Panc1 (cell line): ENCODE measurements at regions not wholly inside any gene's neighbourhood (a gene's known extent, or its start where the extent isn't known, plus 50 kb on each side); places are given as distances from the start of the nearest gene placed in this dataset.

Source experiments
- ATAC-seq: fragments of 200-7000 bp; cut with Tn5 transposase; 2 replicates; pipeline ENCODE4 v1.9.1; 2020; ENCODE audit warnings: mild to moderate bottlenecking, moderate library complexity
- BruUV-seq: library from RNA; stranded (reverse); fragments of 400-500 nt; replicated peaks from 2 replicates; lab custom pipeline; 2021; lab: Mats Ljungman, UMichigan
- CTCF ChIA-PET: fragments of 300-600 bp; sonication (Branson Sonifier 250); formaldehyde crosslinking; loops from one replicate; lab custom pipeline; 2022; ENCODE audit warnings: antibody characterized with exemption; lab: Charles Lee
- POLR2A ChIA-PET: fragments of 300-600 bp; sonication (Branson Sonifier 250); formaldehyde crosslinking; loops from one replicate; lab custom pipeline; 2022; ENCODE audit warnings: antibody characterized with exemption; lab: Charles Lee
- DNase-seq: peaks from one replicate; pipeline ENCODE4 v3.0.0-alpha.2; 2010; ENCODE audit warnings: low read depth, low spot score
- H3K27ac ChIP-seq: 2 replicates; pipeline ENCODE4 v1.5.1; 2011; ENCODE audit warnings: mild to moderate bottlenecking, low read length, inconsistent platforms
- H3K27me3 ChIP-seq: fragments of 200-500 bp; sonication (Bioruptor generic); 2 replicates; pipeline ENCODE4 v1.6.0; 2014; ENCODE audit warnings: low read length, inconsistent platforms; ENCODE audit not compliant: control insufficient read depth, insufficient read depth
- H3K36me3 ChIP-seq: fragments of 200-500 bp; sonication (Bioruptor generic); 2 replicates; pipeline ENCODE4 v1.5.1; 2014; ENCODE audit warnings: inconsistent platforms, mild to moderate bottlenecking, low read length, moderate library complexity; ENCODE audit not compliant: control insufficient read depth, insufficient read depth
- H3K4me1 ChIP-seq: 2 replicates; pipeline ENCODE4 v1.5.1; 2011; ENCODE audit warnings: inconsistent platforms, mild to moderate bottlenecking, low read length, moderate library complexity; ENCODE audit not compliant: control insufficient read depth, insufficient read depth
- H3K4me3 ChIP-seq, 2 experiments: 2 replicates each; pipeline ENCODE4 v1.5.1; 2011 to 2012; ENCODE audit warnings: low read depth in 2 of 2, low read length in 2 of 2, mild to moderate bottlenecking in 2 of 2, inconsistent platforms in 1 of 2, moderate library complexity in 1 of 2
- H3K9me3 ChIP-seq: fragments of 200-500 bp; sonication (Bioruptor generic); 2 replicates; pipeline ENCODE4 v1.5.1; 2014; ENCODE audit warnings: low read depth, mild to moderate bottlenecking, inconsistent platforms, low read length, moderate library complexity; ENCODE audit not compliant: control insufficient read depth, insufficient read depth
- POLR2AphosphoS5 ChIP-seq: IDR thresholded peaks from 2 replicates; pipeline ENCODE4 v1.6.1; 2012; ENCODE audit warnings: mild to moderate bottlenecking, low read depth, low read length, moderate library complexity
- SIN3A ChIP-seq: IDR thresholded peaks from 2 replicates; pipeline ENCODE4 v1.6.1; 2012; ENCODE audit warnings: low read depth, mild to moderate bottlenecking, low read length, moderate library complexity, borderline replicate concordance; ENCODE audit not compliant: insufficient read depth
- TCF7L2 ChIP-seq: IDR thresholded peaks from 2 replicates; pipeline ENCODE4 v1.6.1; 2011; ENCODE audit warnings: mild to moderate bottlenecking, low read depth, low read length, inconsistent platforms
- in situ Hi-C: cut with HindIII; loops from 2 replicates; pipeline ENCODE4 v1.10.0; 2016; ENCODE audit warnings: low sequenced_read_pairs, low pct_unique_long_range_greater_than_20kb
- intact Hi-C: fragments of 100-400 bp; cut with micrococcal nuclease; formaldehyde crosslinking; loops from one replicate; pipeline ENCODE4 v1.10.0; 2022; ENCODE audit not compliant: unreplicated experiment
- TF ChIP-seq, protein P1 (sequence below), 2 experiments: IDR thresholded peaks; 2 replicates each; pipeline ENCODE4 v1.6.1; 2011 to 2012; ENCODE audit warnings: low read depth in 2 of 2, control low read depth in 1 of 2, low read length in 1 of 2, mild to moderate bottlenecking in 1 of 2, moderate library complexity in 1 of 2; ENCODE audit not compliant: insufficient read depth in 1 of 2
- TF ChIP-seq, protein P2 (sequence below): fragments of 450-650 bp; IDR thresholded peaks from 2 replicates; pipeline ENCODE4 v1.5.1; 2017; ENCODE audit warnings: mild to moderate bottlenecking

DNA sequence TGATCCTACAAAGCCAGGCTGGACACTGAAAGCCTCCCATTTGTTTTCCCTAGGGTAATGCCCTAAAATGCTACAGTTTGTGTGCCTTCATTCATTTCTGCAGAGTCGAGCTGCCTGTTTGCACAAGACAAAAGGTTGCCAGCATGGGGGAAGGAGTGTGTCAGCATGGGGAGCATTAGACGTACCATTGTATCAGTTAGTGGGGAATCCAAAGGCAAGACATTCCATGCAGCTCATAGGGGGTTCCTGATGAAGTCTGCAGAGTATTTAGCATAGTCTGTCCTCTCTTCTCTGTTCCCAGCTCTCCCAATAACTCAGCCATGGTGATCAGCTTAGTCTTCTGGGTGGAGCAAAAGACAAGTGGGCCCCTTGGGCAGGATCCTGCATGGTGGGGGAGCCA lies 276.9 kb upstream of the PCDH7 start:
- ATAC-seq = no peak

GRCh38 chr4:30450474-30450873 lies 269.7 kb upstream of the PCDH7 start:
- intact Hi-C loops = no loop called here
- no peaks in the 10 kb centered on the region for H3K27me3 ChIP-seq
- H3K36me3 ChIP-seq = no peaks in the 10 kb centered on the region
- ChIA-PET POLR2A (no interaction called here), CTCF (no interaction called here)
- H3K9me3 ChIP-seq = no peaks in the 10 kb centered on the region
- no peaks in the 10 kb centered on the region for H3K4me1 ChIP-seq
- no peak overlapping the region for H3K4me3 ChIP-seq
- TF ChIP-seq SIN3A = no peak
- no peak for TF ChIP-seq POLR2AphosphoS5
- TF ChIP-seq TCF7L2 = no peak
- TF ChIP-seq, protein P1, sequence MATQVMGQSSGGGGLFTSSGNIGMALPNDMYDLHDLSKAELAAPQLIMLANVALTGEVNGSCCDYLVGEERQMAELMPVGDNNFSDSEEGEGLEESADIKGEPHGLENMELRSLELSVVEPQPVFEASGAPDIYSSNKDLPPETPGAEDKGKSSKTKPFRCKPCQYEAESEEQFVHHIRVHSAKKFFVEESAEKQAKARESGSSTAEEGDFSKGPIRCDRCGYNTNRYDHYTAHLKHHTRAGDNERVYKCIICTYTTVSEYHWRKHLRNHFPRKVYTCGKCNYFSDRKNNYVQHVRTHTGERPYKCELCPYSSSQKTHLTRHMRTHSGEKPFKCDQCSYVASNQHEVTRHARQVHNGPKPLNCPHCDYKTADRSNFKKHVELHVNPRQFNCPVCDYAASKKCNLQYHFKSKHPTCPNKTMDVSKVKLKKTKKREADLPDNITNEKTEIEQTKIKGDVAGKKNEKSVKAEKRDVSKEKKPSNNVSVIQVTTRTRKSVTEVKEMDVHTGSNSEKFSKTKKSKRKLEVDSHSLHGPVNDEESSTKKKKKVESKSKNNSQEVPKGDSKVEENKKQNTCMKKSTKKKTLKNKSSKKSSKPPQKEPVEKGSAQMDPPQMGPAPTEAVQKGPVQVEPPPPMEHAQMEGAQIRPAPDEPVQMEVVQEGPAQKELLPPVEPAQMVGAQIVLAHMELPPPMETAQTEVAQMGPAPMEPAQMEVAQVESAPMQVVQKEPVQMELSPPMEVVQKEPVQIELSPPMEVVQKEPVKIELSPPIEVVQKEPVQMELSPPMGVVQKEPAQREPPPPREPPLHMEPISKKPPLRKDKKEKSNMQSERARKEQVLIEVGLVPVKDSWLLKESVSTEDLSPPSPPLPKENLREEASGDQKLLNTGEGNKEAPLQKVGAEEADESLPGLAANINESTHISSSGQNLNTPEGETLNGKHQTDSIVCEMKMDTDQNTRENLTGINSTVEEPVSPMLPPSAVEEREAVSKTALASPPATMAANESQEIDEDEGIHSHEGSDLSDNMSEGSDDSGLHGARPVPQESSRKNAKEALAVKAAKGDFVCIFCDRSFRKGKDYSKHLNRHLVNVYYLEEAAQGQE (IDR thresholded peaks at IDR 0.05; ENCODE audit: insufficient read depth in 1 of 2, low read depth in 2 of 2, low read length in 1 of 2) = no peak
- TF ChIP-seq, protein P2, sequence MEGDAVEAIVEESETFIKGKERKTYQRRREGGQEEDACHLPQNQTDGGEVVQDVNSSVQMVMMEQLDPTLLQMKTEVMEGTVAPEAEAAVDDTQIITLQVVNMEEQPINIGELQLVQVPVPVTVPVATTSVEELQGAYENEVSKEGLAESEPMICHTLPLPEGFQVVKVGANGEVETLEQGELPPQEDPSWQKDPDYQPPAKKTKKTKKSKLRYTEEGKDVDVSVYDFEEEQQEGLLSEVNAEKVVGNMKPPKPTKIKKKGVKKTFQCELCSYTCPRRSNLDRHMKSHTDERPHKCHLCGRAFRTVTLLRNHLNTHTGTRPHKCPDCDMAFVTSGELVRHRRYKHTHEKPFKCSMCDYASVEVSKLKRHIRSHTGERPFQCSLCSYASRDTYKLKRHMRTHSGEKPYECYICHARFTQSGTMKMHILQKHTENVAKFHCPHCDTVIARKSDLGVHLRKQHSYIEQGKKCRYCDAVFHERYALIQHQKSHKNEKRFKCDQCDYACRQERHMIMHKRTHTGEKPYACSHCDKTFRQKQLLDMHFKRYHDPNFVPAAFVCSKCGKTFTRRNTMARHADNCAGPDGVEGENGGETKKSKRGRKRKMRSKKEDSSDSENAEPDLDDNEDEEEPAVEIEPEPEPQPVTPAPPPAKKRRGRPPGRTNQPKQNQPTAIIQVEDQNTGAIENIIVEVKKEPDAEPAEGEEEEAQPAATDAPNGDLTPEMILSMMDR = no peak
- DNase-seq = no peak
- in situ Hi-C loops = no loop called here
- no TSS peak for BruUV-seq
- ATAC-seq = no peak
- no peak overlapping the region for H3K27ac ChIP-seq

More for the DNA sequence above, 276.9 kb upstream of the PCDH7 start:
- DNase-seq = no peak
- Histone ChIP-seq H3K4me3 (no peak overlapping the region), H3K36me3 (no peaks in the 10 kb centered on the region), H3K4me1 (no peaks in the 10 kb centered on the region), H3K27ac (no peak overlapping the region), H3K27me3 (no peaks in the 10 kb centered on the region), H3K9me3 (no peaks in the 10 kb centered on the region)
- BruUV-seq = no TSS peak
- TF ChIP-seq, protein P2 = no peak
- TF ChIP-seq POLR2AphosphoS5 = no peak
- TF ChIP-seq, protein P1 (IDR thresholded peaks at IDR 0.05; ENCODE audit: insufficient read depth in 1 of 2, low read depth in 2 of 2, low read length in 1 of 2) = no peak
- TF ChIP-seq SIN3A = no peak
- TF ChIP-seq TCF7L2 = no peak
- in situ Hi-C loops = no loop called here
- CTCF ChIA-PET = no interaction called here
- POLR2A ChIA-PET = no interaction called here
- intact Hi-C loops = no loop called here
